SU-DHL-6 (cell line): ENCODE measurements at regions not wholly inside any gene's neighbourhood (a gene's known extent, or its start where the extent isn't known, plus 50 kb on each side); places are given as distances from the start of the nearest gene placed in this dataset.

Experiments
- H2AFZ ChIP-seq: fragments of 200-600 bp; sonication (generic); 2 replicates; pipeline ENCODE4 v1.6.1; 2014; ENCODE audit warnings: low read depth, mild to moderate bottlenecking, moderate library complexity, mixed read lengths, antibody characterized with exemption, low read length; ENCODE audit not compliant: severe bottlenecking
- H3F3A ChIP-seq: fragments of 200-600 bp; shearing (Covaris generic); 2 replicates; pipeline ENCODE4 v1.6.0; 2016; ENCODE audit warnings: antibody characterized with exemption, mild to moderate bottlenecking; ENCODE audit not compliant: insufficient read depth
- H3K27ac ChIP-seq: fragments of 200-600 bp; sonication (generic); 2 replicates; pipeline ENCODE4 v1.5.1; 2016; ENCODE audit warnings: low read depth, mild to moderate bottlenecking, low read length, moderate library complexity, mixed read lengths
- H3K27me3 ChIP-seq: fragments of 200-600 bp; sonication (generic), shearing (Covaris generic); 2 replicates; pipeline ENCODE4 v1.6.0; 2014; ENCODE audit warnings: mild to moderate bottlenecking, low read length
- H3K36me3 ChIP-seq: fragments of 200-600 bp; sonication (generic); 2 replicates; pipeline ENCODE4 v1.6.1; 2014; ENCODE audit warnings: mild to moderate bottlenecking, low read length, mixed read lengths
- H3K4me2 ChIP-seq: fragments of 300-600, 200-600 bp; shearing (Covaris generic), sonication (generic); 2 replicates; pipeline ENCODE4 v1.6.0; 2014; ENCODE audit warnings: low read length, low read depth, mild to moderate bottlenecking; ENCODE audit not compliant: poor library complexity, severe bottlenecking
- H3K4me3 ChIP-seq: fragments of 200-600 bp; sonication (generic); 2 replicates; pipeline ENCODE4 v1.5.1; 2014; ENCODE audit warnings: antibody characterized with exemption, low read length, mild to moderate bottlenecking, mixed read lengths; ENCODE audit not compliant: insufficient read depth, poor library complexity, severe bottlenecking
- H3K79me2 ChIP-seq: fragments of 200-600 bp; sonication (generic); 2 replicates; pipeline ENCODE4 v1.6.1; 2014; ENCODE audit warnings: mild to moderate bottlenecking, low read length, moderate library complexity; ENCODE audit not compliant: insufficient read depth
- H3K9ac ChIP-seq: fragments of 200-600 bp; sonication (generic); 2 replicates; pipeline ENCODE4 v1.7.0; 2014; ENCODE audit warnings: mild to moderate bottlenecking, low read length
- H3K9me2 ChIP-seq: fragments of 200-600 bp; sonication (generic); replicated peaks from 2 replicates; pipeline ENCODE4 v1.6.1; 2014; ENCODE audit warnings: low read length; ENCODE audit not compliant: insufficient read depth
- H3K9me3 ChIP-seq: fragments of 200-600 bp; sonication (generic); 2 replicates; pipeline ENCODE4 v1.6.1; 2014; ENCODE audit warnings: low read length, mixed read lengths; ENCODE audit not compliant: insufficient read depth
- H4K20me1 ChIP-seq: fragments of 200-600 bp; sonication (generic); 2 replicates; pipeline ENCODE4 v1.6.1; 2014; ENCODE audit warnings: low read depth, mild to moderate bottlenecking, antibody characterized with exemption, low read length, moderate library complexity, mixed read lengths
- CTCF ChIP-seq: fragments of 200-600 bp; sonication (generic); IDR thresholded peaks from one replicate; pipeline ENCODE4 v1.5.1; 2017; ENCODE audit warnings: antibody characterized with exemption, mild to moderate bottlenecking, low read length, moderate library complexity; ENCODE audit not compliant: insufficient read depth, poor library complexity, severe bottlenecking
- EZH2phosphoT487 ChIP-seq: fragments of 200-600 bp; sonication (generic), shearing (Covaris generic); conservative IDR thresholded peaks from 2 replicates; pipeline ENCODE4 v1.6.1; 2018; ENCODE audit warnings: mild to moderate bottlenecking, antibody characterized with exemption, low read length, moderate library complexity, mixed read lengths

- Histone ChIP-seq H3K79me2 (no peaks in the 10 kb centered on the region), H3K36me3 (no peaks in the 10 kb centered on the region), H3F3A (no peaks in the 10 kb centered on the region), H4K20me1 (no peaks in the 10 kb centered on the region), H3K27ac (no peak overlapping the region), H3K9me2 (no peaks in the 10 kb centered on the region), H2AFZ (no peak overlapping the region), H3K4me2 (no peak overlapping the region), H3K9ac (no peak overlapping the region), H3K4me3 (no peak overlapping the region), H3K27me3 (no peaks in the 10 kb centered on the region), H3K9me3 (no peaks in the 10 kb centered on the region)
- TF ChIP-seq CTCF (no peak), EZH2phosphoT487 (no peak)
Measured at GRCh38 chr5:87888139-87888538, 380.5 kb downstream of the TMEM161B start.

GRCh38 chr5:87887247-87887646 lies 381.4 kb downstream of the TMEM161B start:
- Histone ChIP-seq H3K36me3 (no peaks in the 10 kb centered on the region), H3K79me2 (no peaks in the 10 kb centered on the region), H2AFZ (no peak overlapping the region), H3K9me3 (no peaks in the 10 kb centered on the region), H3K9ac (no peak overlapping the region), H3K4me3 (no peak overlapping the region), H3K9me2 (no peaks in the 10 kb centered on the region), H3K27ac (no peak overlapping the region), H3F3A (no peaks in the 10 kb centered on the region), H3K27me3 (no peaks in the 10 kb centered on the region), H3K4me2 (no peak overlapping the region), H4K20me1 (no peaks in the 10 kb centered on the region)
- TF ChIP-seq EZH2phosphoT487 (no peak), CTCF (no peak)

GRCh38 chr5:87886164-87886563 lies 382.5 kb downstream of the TMEM161B start:
- TF ChIP-seq CTCF (no peak), EZH2phosphoT487 (no peak)
- Histone ChIP-seq H3K79me2 (no peaks in the 10 kb centered on the region), H3K9ac (no peak overlapping the region), H3K4me3 (no peak overlapping the region), H2AFZ (no peak overlapping the region), H3K4me2 (no peak overlapping the region), H3K36me3 (no peaks in the 10 kb centered on the region), H3K27ac (no peak overlapping the region), H4K20me1 (no peaks in the 10 kb centered on the region), H3K27me3 (no peaks in the 10 kb centered on the region), H3K9me2 (no peaks in the 10 kb centered on the region), H3F3A (no peaks in the 10 kb centered on the region), H3K9me3 (no peaks in the 10 kb centered on the region)
